ENCODE measurements at regions not wholly inside any gene's neighbourhood (a gene's known extent, or its start where the extent isn't known, plus 50 kb on each side); places are given as distances from the start of the nearest gene placed in this dataset.
"Not testable (repeated sequence)": the region's sequence is repeated elsewhere in the genome, so short reads cannot be mapped to it uniquely, and the experiment has no call there.

DNA sequence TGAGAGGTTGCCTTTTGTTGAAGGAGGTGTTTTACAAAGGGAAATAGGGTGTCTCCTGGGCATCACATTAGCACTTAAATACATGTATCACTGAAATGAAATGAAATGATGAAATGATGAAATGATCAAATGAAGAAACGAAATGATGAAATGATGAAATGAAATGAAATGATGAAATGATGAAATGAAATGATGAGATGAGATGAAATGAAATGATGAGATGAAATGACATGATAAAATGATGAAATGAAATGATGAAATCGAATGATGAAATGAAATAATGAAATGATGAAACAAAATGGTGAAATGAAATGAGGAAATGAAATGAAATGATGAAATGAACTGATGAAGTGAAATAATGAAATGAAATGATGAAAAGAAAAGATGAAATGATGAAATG, 137.6 kb upstream of the ERV3-1 start:
- not testable (repeated sequence) for H3K27me3 Mint-ChIP-seq, ATAC-seq, H3K9me3 Mint-ChIP-seq, H3K36me3 Mint-ChIP-seq, H3K4me1 Mint-ChIP-seq, H3K27ac Mint-ChIP-seq, H3K4me3 Mint-ChIP-seq

DNA sequence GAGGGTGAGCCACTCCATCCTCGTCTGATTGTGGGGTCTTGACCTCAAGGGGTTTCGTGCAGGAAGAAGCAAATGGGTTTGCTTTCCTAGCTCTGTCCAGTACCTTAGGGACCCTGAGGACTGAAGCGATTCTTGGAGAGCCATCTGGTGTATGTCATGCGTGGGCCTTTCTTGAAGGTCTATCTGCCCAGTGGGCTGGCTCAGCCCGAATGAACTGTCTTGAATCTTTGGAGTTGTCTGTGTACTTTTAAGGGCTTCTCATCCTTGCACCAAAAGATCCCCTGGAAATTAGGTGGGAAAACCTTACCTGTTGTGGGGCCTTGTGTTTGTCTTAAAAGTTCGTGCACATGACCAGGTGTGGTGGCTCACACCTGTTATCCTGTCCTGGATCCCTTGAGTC, 135.4 kb upstream of the ERV3-1 start:
- H3K36me3 Mint-ChIP-seq, H3K27me3 Mint-ChIP-seq, H3K9me3 Mint-ChIP-seq, ATAC-seq, H3K4me1 Mint-ChIP-seq, H3K4me3 Mint-ChIP-seq, H3K27ac Mint-ChIP-seq: not testable (repeated sequence)

DNA sequence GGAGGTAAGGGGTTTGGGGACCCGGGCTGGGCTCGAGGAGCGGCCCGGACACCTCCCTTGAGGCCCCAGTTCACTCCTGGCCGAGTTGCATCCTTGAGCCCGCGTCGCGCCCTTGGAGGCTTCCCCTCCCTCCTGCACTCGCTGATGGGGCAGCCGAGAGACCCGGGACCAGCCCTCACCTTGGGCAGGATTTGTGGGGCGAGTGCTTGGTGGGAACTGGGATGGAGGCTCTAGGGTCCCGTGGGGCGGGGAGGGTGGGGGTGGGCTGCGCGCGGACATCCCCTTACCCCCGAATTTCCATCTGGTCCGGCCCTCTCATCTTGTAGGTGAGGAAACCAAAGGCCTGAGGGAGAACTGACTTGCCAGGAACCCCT, 134.9 kb upstream of the ERV3-1 start:
- H3K9me3 Mint-ChIP-seq, H3K36me3 Mint-ChIP-seq, H3K4me1 Mint-ChIP-seq, H3K4me3 Mint-ChIP-seq, H3K27ac Mint-ChIP-seq, H3K27me3 Mint-ChIP-seq, ATAC-seq: not testable (repeated sequence)

DNA sequence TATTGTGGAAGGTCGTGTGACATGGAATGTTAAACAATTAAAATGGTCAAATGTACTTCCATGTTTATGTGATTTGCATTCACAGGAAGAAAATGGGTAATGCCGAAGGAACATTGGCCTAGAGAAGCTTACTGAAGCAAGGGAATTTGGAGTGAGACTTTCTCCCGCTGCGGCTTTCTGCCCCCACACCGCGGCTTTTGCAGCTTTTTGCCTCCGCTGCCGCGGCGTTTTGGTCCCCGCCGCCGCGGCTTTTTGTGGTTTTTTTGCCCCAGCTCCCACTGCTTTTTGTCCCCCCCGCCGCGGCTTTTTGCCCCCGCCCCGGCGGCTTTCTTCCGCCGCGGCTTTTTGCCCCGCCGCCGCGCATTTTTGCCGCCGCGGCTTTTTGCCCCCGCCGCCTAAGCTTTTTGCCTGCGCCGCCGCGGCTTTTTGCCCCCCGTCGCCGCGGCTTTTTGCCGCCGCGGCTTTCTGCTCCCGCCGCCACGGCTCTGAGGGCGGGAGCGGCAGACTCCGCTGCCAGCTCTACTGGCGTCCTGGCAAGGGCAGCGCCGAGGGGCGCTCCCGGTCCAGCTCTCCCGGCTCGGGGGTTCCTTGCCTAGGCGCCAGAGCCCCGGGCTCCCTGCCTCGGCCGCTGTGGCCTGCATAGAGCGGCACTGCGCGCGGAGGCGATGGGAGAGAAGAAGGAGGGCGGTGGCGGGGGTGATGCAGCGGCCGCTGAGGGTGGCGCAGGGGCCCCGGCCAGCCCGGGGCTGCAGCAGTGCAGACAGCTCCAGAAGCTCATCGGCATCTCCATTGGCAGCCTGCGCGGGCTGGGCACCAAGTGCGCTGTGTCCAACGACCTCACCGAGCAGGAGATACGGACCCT, 134.3 kb upstream of the ERV3-1 start:
- H3K9me3 Mint-ChIP-seq: not testable (repeated sequence)

DNA sequence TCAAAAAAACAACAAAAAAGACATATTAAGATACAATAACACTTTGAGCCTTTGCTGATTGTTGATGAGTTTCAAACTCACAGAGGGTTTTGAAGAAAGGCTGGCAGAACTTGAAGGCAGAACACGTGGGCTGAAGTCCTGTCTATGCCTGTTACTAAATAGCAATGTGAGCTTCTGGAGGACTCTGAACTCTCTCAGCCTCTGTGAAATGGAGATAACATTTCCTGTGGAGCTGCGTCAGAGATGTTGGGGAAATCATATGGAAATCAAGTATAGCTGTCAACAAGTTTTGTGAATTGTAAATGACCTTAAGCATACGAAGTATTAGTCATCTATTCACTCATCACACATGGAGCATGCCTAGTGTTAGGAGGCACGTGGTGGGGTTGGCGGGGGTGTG, 130.4 kb upstream of the ERV3-1 start:
- not testable (repeated sequence) for H3K9me3 Mint-ChIP-seq, H3K27me3 Mint-ChIP-seq, ATAC-seq, H3K4me3 Mint-ChIP-seq, H3K27ac Mint-ChIP-seq, H3K36me3 Mint-ChIP-seq, H3K4me1 Mint-ChIP-seq

More for the DNA sequence above, 134.3 kb upstream of the ERV3-1 start:
- not testable (repeated sequence) for H3K27ac Mint-ChIP-seq, H3K27me3 Mint-ChIP-seq, H3K4me1 Mint-ChIP-seq, H3K36me3 Mint-ChIP-seq, ATAC-seq, H3K4me3 Mint-ChIP-seq

DNA sequence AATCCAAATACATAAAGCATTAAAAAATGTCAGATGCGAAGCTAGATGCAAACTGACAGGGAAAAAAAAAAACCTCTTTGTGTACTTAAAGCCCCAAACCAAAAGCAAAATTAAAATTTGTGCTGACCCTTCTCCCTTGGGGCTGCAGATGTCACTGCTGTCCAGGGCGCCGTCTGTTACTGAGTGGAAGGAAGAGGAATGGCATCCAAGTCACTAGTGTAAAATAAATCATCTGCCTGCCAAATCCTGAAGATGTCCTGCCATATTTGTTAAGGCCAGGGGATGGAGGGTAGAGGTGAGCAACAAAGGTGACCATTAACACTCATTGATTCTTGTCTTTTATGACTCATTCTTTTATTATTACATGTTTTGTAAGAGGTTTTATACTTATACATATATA, 126.6 kb upstream of the ERV3-1 start:
- ATAC-seq, H3K27ac Mint-ChIP-seq, H3K36me3 Mint-ChIP-seq, H3K27me3 Mint-ChIP-seq, H3K4me1 Mint-ChIP-seq, H3K4me3 Mint-ChIP-seq, H3K9me3 Mint-ChIP-seq: not testable (repeated sequence)

DNA sequence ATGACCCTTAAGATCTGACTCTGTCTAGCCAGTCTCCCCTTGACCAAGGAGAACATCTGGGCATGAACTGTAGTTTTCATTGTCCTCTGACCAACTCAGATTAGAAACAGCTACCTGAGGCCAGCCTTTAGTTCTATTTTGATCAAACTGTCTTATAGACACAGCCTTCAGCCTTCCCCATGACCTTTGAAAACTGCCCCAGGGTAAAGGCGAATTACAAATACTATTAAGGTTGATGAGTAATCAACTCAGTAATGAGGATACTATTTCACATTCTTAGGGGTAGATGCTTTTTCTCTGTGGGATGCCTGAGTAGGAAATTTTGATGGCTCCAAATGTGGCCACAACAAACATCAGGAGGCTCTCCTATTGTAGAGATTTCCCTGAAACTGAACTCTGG, 125.8 kb upstream of the ERV3-1 start:
- H3K27ac Mint-ChIP-seq, H3K36me3 Mint-ChIP-seq, H3K27me3 Mint-ChIP-seq, H3K4me1 Mint-ChIP-seq, H3K4me3 Mint-ChIP-seq, H3K9me3 Mint-ChIP-seq, ATAC-seq: not testable (repeated sequence)

DNA sequence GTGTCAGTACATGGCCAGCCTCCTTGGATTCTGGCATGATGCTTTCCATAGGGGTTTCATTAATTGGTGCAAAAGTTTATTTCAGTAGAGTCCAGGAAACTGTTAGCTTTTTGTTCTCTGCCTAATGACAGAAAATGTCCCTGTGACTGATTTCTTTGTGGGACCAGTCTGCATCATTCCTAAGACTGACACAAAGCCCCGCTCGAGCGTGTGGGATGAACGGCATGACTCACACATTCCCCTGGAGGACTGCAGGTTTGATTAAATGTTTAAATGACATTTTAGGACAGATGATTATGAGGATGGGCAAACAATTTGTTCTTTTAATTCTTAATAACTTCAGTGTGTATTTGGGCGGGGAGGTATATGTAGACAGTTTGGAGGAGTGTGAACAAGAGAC, 120.9 kb upstream of the ERV3-1 start:
- H3K27me3 Mint-ChIP-seq, H3K36me3 Mint-ChIP-seq, H3K4me1 Mint-ChIP-seq, ATAC-seq, H3K4me3 Mint-ChIP-seq, H3K27ac Mint-ChIP-seq, H3K9me3 Mint-ChIP-seq: not testable (repeated sequence)

DNA sequence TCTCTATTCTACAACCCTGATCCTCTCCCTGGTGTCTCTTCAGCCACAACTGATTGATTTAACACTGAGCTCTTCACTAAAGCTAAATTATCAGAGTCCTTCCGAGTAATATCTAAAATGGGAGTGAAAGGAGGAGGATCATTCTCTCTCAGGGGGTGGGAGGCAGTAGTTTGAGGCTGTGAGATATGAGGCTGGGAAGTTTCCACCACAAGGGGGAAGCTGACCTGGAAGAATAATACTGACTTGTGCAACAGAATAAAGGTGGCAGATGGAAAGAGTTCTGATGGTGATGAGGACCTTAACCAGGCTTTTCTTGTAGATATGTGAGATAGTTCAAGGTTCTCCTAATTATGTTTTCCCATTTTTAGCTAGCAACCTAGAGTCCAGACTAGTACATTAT, 118.1 kb upstream of the ERV3-1 start:
- not testable (repeated sequence) for ATAC-seq, H3K9me3 Mint-ChIP-seq, H3K36me3 Mint-ChIP-seq, H3K27me3 Mint-ChIP-seq, H3K27ac Mint-ChIP-seq, H3K4me3 Mint-ChIP-seq, H3K4me1 Mint-ChIP-seq

DNA sequence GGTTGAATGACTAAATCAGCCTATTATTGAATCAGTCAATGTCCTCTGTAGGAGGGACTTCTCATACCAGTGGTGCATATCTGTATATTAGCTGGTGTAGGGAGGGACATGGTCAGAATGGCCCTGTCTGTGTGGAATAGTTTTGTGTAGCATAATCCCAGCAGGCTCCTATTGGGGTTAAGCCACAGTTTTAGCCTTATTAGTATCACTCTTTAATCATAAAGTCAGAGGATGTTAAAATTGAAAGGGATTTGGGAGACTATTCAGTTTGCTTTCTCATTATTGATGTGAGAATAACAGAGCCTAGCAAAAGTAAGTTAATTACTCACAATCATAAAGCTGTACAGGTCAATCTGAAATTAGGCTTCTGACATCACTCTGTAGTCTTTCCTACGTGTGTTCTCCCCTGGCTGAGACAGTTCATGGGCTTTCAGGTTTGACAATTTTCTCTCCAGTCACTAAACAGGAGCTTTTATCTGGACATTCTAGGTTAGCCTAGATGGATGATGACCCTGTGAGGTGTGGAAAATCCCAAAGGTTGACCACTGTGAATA, 99.2 kb upstream of the ERV3-1 start:
- not testable (repeated sequence) for H3K4me3 Mint-ChIP-seq, H3K4me1 Mint-ChIP-seq, ATAC-seq, H3K27ac Mint-ChIP-seq, H3K9me3 Mint-ChIP-seq, H3K27me3 Mint-ChIP-seq
- peaks cover 37% of the 10 kb centered on the region for H3K36me3 Mint-ChIP-seq

DNA sequence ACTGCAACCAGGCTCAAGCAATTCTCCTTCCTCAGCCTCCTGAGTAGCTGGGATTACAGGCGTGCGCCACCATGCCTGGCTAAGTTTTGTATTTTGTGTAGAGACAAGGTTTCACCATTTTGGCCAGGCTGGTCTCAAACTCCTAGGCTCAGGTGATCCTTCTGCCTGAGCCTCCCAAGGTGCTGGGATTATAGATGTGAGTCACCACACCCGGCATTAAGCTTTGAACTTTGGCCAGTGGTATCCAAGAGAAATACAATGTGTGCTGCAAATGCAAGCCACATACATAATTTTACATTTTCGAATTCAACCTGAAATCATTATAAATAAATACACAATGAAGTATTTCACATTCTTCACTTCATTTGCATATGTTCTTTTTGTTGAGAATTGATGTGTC, 94.0 kb upstream of the ERV3-1 start:
- not testable (repeated sequence) for H3K4me3 Mint-ChIP-seq, H3K27ac Mint-ChIP-seq, ATAC-seq, H3K27me3 Mint-ChIP-seq, H3K4me1 Mint-ChIP-seq, H3K9me3 Mint-ChIP-seq
- H3K36me3 Mint-ChIP-seq: peaks cover 37% of the 10 kb centered on the region

DNA sequence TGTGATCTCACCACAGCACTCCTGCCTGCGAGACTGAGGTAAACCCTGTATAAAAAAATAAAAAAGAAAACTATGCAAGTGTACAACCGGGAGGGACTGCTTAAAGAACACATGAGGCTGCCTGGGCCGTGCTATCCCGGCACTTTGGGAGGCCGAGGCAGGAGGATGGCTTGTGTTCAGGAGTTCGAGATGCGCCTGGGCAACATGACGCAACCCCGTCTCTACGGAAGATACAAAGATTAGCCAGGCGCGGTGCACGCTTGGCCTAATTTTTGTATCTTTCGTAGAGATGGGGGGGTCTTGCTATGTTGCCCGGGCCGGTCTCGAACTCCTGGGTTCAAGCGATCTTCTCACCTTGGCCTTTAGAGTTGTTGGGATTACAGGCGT, 75.2 kb upstream of the ERV3-1 start:
- H3K4me3 Mint-ChIP-seq: peak overlapping the region; percentile 91
- not testable (repeated sequence) for H3K4me1 Mint-ChIP-seq, ATAC-seq, H3K9me3 Mint-ChIP-seq, H3K27me3 Mint-ChIP-seq
- peak overlapping the region; percentile 93 for H3K27ac Mint-ChIP-seq
- peaks cover 10% of the 10 kb centered on the region for H3K36me3 Mint-ChIP-seq

DNA sequence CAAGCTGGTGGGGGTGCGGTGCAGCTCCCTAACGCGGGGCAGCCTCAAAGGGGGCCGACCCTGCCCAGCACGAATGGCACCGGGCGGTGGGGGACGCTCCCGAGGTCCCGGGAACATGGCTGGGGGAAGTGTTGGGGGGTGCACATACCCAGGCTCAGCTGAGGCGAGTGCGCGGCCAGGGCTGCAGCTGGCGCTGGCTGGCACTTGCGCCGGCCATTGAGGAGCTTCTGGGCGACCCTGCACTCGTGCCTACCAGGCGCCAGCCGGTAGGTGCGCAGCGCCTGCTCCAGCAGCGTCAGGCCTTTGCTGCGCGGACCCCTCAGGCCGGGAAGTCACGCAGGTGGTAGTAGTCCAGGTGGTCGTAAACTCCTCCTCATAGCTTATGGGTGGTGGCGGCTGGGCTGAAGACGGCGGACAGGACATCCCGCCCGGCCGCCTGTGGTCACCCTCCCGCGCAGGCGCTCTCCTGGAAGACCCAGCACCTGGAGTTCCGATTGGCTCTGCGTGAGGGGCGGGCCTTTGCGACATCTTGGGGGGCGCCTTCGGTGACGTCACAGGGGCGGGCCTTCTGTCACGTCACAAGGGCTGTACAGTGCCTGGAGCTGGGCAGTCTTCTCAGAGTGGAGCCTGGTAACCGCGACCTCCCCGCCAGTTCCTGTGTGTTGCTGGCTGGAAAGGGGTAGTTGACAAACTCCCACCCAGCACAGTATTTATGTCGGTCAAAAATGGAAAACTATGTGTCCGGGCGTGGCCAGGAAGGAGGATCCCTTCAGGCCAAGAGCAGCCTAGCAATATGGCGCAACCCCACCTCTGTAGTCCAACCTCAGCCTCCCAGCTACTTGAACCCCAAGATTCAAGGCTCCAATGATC, 74.5 kb upstream of the ERV3-1 start:
- not testable (repeated sequence) for H3K27me3 Mint-ChIP-seq, H3K4me1 Mint-ChIP-seq, H3K9me3 Mint-ChIP-seq, H3K36me3 Mint-ChIP-seq
- ATAC-seq: peak; percentile 100
- Mint-ChIP-seq H3K27ac (peak overlapping the region; percentile 93), H3K4me3 (peak overlapping the region; percentile 91)

DNA sequence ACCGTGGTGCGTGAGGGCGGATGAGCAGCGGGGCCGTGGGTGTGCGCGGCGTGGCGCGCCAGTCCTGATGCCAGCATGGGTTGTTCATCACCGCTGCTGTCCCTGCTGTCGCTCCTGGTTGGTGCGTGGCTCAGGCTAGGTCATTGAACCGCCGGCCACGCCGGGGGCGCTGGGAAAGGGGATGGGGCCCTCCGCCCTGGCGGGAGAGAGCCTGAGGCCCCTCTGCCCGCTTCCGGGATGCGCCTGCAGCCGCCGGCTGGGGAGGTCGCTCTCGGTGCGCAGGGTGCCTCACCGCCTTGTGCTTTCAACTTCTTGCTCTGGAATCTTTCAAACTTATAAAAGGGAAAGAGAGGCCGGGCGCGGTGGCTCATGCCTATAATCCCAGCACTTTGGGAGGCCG, 68.5 kb upstream of the ERV3-1 start:
- not testable (repeated sequence) for H3K27ac Mint-ChIP-seq, H3K4me1 Mint-ChIP-seq, H3K9me3 Mint-ChIP-seq, H3K27me3 Mint-ChIP-seq, H3K4me3 Mint-ChIP-seq
- ATAC-seq: peak; percentile 31
- peaks cover 11% of the 10 kb centered on the region for H3K36me3 Mint-ChIP-seq

DNA sequence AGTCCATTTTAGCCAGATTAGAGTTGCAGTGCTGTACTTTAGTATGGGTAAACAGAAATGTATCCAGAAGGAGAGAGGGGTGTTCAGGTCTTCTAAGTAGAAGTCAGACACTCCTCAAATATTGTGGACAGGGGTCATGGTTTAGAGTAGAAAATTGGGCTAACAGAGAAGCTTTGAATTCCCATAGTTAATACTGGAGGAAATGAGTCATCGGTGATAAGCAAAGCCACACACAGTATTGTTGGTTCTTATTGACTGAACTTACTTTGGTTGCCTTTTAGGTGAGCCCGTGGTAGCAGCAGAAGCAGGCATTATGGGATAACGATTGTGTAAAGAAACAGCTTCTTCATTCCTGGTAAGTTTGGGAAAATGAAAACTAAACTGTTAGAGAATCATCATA, 66.7 kb upstream of the ERV3-1 start:
- not testable (repeated sequence) for H3K4me3 Mint-ChIP-seq, ATAC-seq, H3K9me3 Mint-ChIP-seq, H3K27me3 Mint-ChIP-seq, H3K27ac Mint-ChIP-seq, H3K4me1 Mint-ChIP-seq
- peaks cover 15% of the 10 kb centered on the region for H3K36me3 Mint-ChIP-seq

DNA sequence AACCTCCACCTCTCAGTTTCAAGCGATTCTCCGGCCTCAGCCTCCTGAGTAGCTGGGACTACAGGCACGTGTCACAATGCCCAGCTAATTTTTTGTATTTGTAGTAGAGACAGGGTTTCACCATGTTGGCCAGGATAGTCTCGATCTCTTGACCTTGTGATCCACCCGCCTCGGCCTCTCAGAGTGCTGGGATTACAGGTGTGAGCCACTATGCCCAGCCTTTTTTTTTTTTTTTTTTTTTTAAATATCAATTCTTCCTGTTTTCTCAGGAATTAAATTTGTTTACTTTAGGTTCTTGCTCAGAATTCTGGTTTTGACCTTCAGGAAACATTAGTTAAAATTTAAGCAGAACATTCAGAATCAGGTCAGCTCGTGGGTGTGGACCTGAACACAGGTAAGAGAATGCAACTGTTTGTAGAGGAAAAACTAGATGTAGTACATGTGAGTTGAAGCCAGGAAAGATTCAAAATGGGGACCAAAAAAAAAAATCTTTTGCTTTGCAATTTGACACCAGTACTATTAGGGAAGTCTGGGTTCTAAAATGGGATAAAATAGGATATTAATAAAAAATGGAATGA, 65.5 kb upstream of the ERV3-1 start:
- H3K36me3 Mint-ChIP-seq, H3K4me1 Mint-ChIP-seq, ATAC-seq, H3K27ac Mint-ChIP-seq, H3K9me3 Mint-ChIP-seq, H3K4me3 Mint-ChIP-seq, H3K27me3 Mint-ChIP-seq: not testable (repeated sequence)
